SW 1271 (cell line): ENCODE measurements at regions not wholly inside any gene's neighbourhood (a gene's known extent, or its start where the extent isn't known, plus 50 kb on each side); places are given as distances from the start of the nearest gene placed in this dataset.
"Not testable (repeated sequence)": the region's sequence is repeated elsewhere in the genome, so short reads cannot be mapped to it uniquely, and the experiment has no call there.

Source experiments
- DNase-seq, 2 experiments: peaks; one replicate each; lab custom pipeline; 2025; lab: John Stamatoyannopoulos, UW

GRCh38 chr18:51522821-51523220 is 325.3 kb upstream of the MEX3C start:
- no peak for DNase-seq

DNA sequence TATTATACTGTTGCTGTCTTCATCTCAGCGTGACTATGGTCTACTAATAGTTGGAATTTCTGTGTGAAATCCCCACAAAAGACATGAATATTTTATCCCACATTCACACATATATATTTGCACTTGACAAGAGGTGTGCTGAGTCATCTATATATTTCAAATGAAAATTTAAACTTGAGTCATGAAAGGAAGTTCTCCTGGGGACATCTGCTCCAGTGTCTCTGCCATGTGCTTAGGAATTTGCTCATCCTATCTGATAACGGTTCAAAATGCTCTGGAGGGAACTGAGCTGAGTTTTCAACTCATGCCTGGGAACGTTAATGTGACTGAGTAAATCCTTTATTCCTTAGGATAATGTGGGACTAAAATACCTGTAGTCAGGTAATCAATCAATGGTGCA is 326.2 kb upstream of the MEX3C start:
- DNase-seq: no peak

- DNase-seq: no peak
Measured at GRCh38 chr18:51525453-51526225, 328.2 kb upstream of the MEX3C start.

GRCh38 chr18:51527826-51528225 is 330.3 kb upstream of the MEX3C start:
- DNase-seq: no peak

GRCh38 chr18:51531501-51531900 is 334.0 kb upstream of the MEX3C start:
- no peak for DNase-seq

DNA sequence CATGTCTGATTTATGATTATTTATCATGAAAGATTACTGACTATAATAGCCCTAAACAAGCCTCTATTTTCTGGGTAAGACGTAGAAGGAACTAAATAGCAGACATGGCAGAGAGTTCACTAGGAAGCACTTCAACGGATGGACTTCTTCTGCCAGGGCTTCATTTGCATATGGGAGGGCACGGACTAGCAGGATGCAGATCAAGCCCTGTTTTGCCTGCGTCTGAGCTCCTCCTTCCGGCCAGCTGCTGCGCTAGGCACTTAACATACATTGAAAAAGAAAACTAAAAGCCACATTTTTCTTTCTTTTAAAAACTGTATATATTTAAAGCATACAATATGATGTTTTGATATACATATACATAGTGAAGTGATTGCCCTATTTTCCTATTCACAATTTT is 340.0 kb upstream of the MEX3C start:
- DNase-seq: no peak

GRCh38 chr18:51540562-51540961 is 343.1 kb upstream of the MEX3C start:
- DNase-seq: no peak

GRCh38 chr18:51541230-51541629 is 343.7 kb upstream of the MEX3C start:
- DNase-seq: no peak

- DNase-seq: no peak
Measured at GRCh38 chr18:51543658-51544155, 346.2 kb upstream of the MEX3C start.

- no peak for DNase-seq
Measured at GRCh38 chr18:51545446-51545845, 348.0 kb upstream of the MEX3C start.

DNA sequence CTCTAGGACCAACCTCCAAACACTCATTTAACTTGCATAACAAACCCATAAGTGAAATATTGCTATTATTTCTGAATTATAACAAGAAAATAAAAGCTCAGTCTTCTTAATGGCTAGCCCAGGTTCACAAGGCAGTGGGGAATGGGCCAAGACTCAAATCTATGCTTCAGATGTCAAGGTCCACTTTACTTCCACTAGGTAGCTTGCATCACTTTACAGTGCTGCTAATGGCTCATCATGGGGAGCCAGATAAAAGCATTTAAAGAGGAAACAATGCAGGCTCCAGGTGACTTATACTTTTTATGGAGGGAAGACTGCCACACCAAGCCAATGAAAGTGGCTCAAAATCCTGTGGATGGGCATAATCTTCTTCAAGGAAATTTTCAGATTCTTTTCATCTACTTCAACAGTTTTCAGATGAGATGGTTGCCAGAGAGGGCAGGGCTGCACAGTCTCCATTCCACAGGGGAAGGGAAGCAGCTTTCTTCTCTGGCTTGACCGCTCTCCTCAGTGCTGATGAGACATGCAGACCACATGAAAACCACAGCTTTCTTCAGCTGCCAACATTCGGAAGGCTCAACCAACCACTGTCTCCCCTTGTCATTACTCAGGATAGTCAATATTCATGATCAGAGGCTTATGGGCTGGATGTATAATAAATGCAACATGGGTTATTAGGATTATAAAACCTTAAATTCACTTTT is 361.9 kb upstream of the MEX3C start:
- no peak for DNase-seq

- DNase-seq: no peak
Measured at GRCh38 chr18:51559902-51560287, 362.4 kb upstream of the MEX3C start.

- no peak for DNase-seq
Measured at GRCh38 chr18:51561821-51562220, 364.3 kb upstream of the MEX3C start.

- DNase-seq: no peak
Measured at GRCh38 chr18:51562866-51563265, 365.4 kb upstream of the MEX3C start.

GRCh38 chr18:51563396-51563795 is 365.9 kb upstream of the MEX3C start:
- no peak for DNase-seq

DNA sequence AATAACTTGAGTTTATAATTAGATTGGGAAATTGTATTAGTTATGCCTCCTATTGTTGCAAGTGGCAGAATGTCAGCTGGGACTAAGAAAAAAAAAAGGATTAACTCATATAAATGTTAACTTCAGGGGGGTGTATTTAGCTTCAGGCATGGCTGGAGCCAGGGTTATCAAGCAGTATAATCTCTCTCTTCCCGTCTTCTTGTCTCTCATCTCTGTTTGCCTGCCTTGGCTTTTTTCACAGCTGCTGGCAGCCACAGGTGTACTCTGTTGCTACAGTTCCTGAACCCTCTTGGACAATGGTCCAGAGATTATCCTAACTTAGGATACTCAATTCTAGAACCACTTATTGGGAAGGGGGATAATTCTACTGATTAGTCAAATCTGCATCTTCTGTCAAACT is 370.7 kb upstream of the MEX3C start:
- no peak for DNase-seq

DNA sequence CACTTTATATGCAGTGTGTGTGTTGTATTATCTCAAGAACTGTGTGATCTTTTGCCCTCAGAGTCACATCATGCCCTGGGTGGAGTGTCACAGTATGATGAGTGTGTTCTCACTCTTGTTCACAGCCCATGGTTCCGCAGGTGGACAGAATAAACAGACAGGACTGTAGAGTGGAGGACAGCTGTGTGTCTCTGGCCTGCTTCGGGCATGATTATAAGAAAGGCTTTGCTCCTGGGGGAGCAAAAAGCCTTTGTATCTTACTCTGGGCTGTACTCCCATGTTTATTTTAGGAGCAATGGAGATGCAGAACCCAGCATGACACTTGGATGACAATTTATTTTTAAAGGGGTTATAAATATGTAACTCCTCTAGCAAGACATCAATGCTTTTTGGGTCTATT is 371.7 kb upstream of the MEX3C start:
- DNase-seq: no peak

DNA sequence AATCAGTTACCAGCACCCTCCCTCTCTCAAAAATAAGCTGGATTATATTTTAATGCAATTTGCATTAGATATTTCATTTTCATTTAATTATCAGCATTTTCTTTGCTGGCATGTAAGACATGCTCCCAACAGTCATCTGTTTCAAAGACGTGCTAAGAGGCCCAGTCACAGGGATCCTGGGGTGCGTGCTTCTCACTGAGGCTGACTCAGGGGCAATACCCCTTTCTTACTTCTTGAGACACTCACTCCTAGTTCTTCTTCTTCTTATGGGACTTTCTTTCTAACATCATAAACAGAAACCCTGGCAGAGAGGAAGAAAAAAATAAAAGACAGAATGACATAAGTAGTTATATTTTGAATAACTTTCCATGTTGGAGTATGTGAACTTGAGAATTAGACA is 372.1 kb upstream of the MEX3C start:
- no peak for DNase-seq

GRCh38 chr18:51570071-51570470 is 372.6 kb upstream of the MEX3C start:
- not testable (repeated sequence) for DNase-seq

DNA sequence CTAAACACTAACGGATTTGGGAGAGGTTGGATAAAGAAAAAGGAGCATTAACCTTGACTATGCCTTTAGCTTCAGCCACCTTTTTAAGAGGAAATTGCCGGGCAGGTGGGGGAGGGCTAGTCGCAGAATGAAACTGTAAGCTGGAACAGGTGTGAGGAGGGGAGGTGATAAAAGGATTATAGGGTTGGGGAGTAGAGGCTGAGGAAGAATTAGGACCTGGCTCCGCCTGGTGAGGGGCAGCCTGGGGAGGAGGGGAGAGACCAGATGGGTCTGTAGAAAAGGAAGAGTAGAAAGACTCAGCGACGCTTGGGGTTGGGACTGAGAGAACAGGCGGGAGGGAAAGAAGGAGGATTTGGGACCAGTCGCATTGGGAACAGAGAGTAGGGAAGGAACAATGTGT is 376.4 kb upstream of the MEX3C start:
- not testable (repeated sequence) for DNase-seq

GRCh38 chr18:51575171-51575570 is 377.7 kb upstream of the MEX3C start:
- no peak for DNase-seq

DNA sequence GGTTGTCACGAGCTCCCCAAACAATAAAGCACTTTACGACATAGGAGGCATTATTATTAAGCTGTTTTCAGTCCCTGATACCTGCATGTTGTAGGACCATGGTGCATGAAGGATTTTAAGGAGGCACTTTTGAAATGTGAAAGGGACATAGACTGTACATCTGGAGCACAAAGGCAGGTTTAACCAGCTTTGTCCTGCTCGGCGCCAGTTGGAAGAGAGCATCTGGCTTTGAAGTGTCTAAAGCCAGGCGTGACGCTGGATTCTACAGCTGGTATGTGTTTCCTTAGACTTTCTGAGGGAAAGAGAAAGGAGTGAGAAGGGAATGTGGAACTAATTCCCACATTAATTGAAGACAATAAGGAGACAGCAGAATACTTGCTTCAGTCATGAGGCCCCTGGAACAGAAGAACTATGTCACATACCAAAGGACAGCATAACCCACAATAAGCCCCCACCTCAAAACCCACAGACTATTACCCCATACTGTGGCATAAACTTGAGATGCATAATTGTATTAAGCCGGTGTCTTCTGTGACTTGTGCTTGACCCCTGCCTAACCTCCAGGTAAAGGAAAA is 381.0 kb upstream of the MEX3C start:
- DNase-seq: no peak

DNA sequence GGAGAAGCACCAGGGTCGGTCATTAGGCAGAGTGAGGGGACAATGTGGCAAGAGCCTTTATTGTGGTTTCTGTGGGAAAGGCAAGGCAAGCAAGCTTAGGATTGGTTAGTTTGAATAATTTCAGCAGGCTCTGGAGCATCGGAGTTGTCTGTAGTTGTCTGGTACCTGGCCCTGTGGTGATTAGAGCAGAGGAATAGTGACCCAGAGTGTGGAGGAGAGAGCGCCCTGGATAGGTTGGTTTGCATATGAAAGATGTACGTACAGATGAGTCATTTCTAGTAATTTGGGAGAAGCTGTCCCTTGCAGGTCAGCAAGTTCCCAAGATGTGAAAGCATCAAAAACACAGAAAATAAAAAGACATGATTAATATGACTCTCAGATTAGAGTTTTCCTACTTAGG is 383.1 kb upstream of the MEX3C start:
- DNase-seq: no peak
